ENCODE measurements at regions not wholly inside any gene's neighbourhood (a gene's known extent, or its start where the extent isn't known, plus 50 kb on each side); places are given as distances from the start of the nearest gene placed in this dataset.

DNA sequence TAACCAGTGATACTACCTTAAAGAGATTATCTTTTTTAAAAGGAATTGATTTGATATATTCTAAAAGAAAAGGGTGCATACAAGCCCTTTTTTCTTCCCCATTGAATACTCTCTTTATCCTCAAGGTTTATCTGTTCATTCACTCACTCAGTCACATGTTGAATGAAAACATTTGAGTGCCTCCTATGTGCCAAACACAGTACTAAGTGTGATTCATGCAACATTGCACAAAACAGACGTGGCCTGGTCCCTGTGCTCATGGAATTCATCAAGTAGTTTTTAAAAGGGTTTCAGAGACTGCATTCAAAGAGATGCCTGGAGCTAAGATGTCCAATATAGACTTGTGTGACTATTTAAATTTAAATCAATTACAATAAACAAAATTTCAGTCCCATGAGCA, 462.2 kb upstream of the MDFIC2 start:
- no peak overlapping the region for H3K4me3 Mint-ChIP-seq (ENCODE audit: unreplicated experiment)
- H3K9me3 Mint-ChIP-seq (ENCODE audit: low read depth): peaks cover 9% of the 10 kb centered on the region
- TF ChIP-seq, protein P1, sequence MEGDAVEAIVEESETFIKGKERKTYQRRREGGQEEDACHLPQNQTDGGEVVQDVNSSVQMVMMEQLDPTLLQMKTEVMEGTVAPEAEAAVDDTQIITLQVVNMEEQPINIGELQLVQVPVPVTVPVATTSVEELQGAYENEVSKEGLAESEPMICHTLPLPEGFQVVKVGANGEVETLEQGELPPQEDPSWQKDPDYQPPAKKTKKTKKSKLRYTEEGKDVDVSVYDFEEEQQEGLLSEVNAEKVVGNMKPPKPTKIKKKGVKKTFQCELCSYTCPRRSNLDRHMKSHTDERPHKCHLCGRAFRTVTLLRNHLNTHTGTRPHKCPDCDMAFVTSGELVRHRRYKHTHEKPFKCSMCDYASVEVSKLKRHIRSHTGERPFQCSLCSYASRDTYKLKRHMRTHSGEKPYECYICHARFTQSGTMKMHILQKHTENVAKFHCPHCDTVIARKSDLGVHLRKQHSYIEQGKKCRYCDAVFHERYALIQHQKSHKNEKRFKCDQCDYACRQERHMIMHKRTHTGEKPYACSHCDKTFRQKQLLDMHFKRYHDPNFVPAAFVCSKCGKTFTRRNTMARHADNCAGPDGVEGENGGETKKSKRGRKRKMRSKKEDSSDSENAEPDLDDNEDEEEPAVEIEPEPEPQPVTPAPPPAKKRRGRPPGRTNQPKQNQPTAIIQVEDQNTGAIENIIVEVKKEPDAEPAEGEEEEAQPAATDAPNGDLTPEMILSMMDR (IDR thresholded peaks at IDR 0.05): no peak
- no peaks in the 10 kb centered on the region for H3K27me3 Mint-ChIP-seq (ENCODE audit: low read depth)
- H3K27ac Mint-ChIP-seq (ENCODE audit: unreplicated experiment): no peak overlapping the region
- H3K4me1 Mint-ChIP-seq (ENCODE audit: low read depth): peaks cover 11% of the 10 kb centered on the region
- DNase-seq (ENCODE audit: low spot score): no peak
- no peaks in the 10 kb centered on the region for H3K36me3 Mint-ChIP-seq (ENCODE audit: low read depth)

- no peaks in the 10 kb centered on the region for H3K36me3 Mint-ChIP-seq (ENCODE audit: low read depth)
- no peaks in the 10 kb centered on the region for H3K27me3 Mint-ChIP-seq (ENCODE audit: low read depth)
- peaks cover 3% of the 10 kb centered on the region for H3K9me3 Mint-ChIP-seq (ENCODE audit: low read depth)
- no peak for DNase-seq (ENCODE audit: low spot score)
- H3K4me3 Mint-ChIP-seq (ENCODE audit: unreplicated experiment): no peak overlapping the region
- peak overlapping the region; percentile 14 for H3K27ac Mint-ChIP-seq (ENCODE audit: unreplicated experiment)
- TF ChIP-seq, protein P1 (IDR thresholded peaks at IDR 0.05): no peak
- H3K4me1 Mint-ChIP-seq (ENCODE audit: low read depth): peaks cover 12% of the 10 kb centered on the region
Observed at GRCh38 chr3:70771426-70772147, 459.1 kb upstream of the MDFIC2 start.

DNA sequence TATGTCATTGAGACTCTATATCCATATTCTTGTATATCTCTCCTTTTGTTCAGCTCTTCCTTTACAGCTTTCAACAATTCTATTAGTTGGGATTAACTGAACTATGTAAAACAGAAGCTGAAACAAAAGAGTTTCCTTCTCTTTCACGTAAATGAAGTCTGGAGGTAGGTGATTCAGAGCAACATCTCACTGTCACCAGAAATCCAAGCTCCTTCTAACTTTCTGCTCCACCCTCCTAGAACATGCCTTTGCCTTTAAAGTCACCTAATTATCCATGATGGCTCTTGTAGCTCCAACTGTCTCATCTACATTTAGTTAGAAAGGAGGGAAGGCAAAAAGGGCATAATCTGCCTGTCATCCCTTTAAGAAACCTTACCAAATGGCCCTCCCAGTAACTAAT, 458.2 kb upstream of the MDFIC2 start:
- Mint-ChIP-seq H3K36me3 (ENCODE audit: low read depth) (no peaks in the 10 kb centered on the region), H3K4me1 (ENCODE audit: low read depth) (peaks cover 20% of the 10 kb centered on the region), H3K4me3 (ENCODE audit: unreplicated experiment) (no peak overlapping the region), H3K9me3 (ENCODE audit: low read depth) (peaks cover 3% of the 10 kb centered on the region), H3K27ac (ENCODE audit: unreplicated experiment) (no peak overlapping the region), H3K27me3 (ENCODE audit: low read depth) (no peaks in the 10 kb centered on the region)
- TF ChIP-seq, protein P1 (IDR thresholded peaks at IDR 0.05): no peak
- DNase-seq (ENCODE audit: low spot score): no peak

GRCh38 chr3:70766301-70766700, 453.9 kb upstream of the MDFIC2 start:
- H3K36me3 Mint-ChIP-seq (ENCODE audit: low read depth): no peaks in the 10 kb centered on the region
- no peaks in the 10 kb centered on the region for H3K27me3 Mint-ChIP-seq (ENCODE audit: low read depth)
- DNase-seq (ENCODE audit: low spot score): no peak
- H3K9me3 Mint-ChIP-seq (ENCODE audit: low read depth): peaks cover 3% of the 10 kb centered on the region
- H3K4me1 Mint-ChIP-seq (ENCODE audit: low read depth): peaks cover 19% of the 10 kb centered on the region
- TF ChIP-seq, protein P1 (IDR thresholded peaks at IDR 0.05): no peak
- no peak overlapping the region for H3K27ac Mint-ChIP-seq (ENCODE audit: unreplicated experiment)
- no peak overlapping the region for H3K4me3 Mint-ChIP-seq (ENCODE audit: unreplicated experiment)

GRCh38 chr3:70763894-70764293, 451.5 kb upstream of the MDFIC2 start:
- Mint-ChIP-seq H3K36me3 (ENCODE audit: low read depth) (no peaks in the 10 kb centered on the region), H3K27ac (ENCODE audit: unreplicated experiment) (no peak overlapping the region)
- no peak for DNase-seq (ENCODE audit: low spot score)

More at GRCh38 chr3:70763894-70764293, 451.5 kb upstream of the MDFIC2 start:
- Mint-ChIP-seq H3K9me3 (ENCODE audit: low read depth) (no peaks in the 10 kb centered on the region), H3K4me3 (ENCODE audit: unreplicated experiment) (no peak overlapping the region), H3K27me3 (ENCODE audit: low read depth) (no peaks in the 10 kb centered on the region), H3K4me1 (ENCODE audit: low read depth) (peaks cover 12% of the 10 kb centered on the region)
- TF ChIP-seq, protein P1 (IDR thresholded peaks at IDR 0.05): no peak
